HG03025 (cell line): ENCODE measurements at regions not wholly inside any gene's neighbourhood (a gene's known extent, or its start where the extent isn't known, plus 50 kb on each side); places are given as distances from the start of the nearest gene placed in this dataset.

Experiments
- ATAC-seq: cut with Tn5 transposase; IDR thresholded peaks from one replicate; pipeline ENCODE4 v1.9.1; 2021; ENCODE audit warnings: mild to moderate bottlenecking, moderate library complexity; ENCODE audit not compliant: unreplicated experiment, low FRiP score

DNA sequence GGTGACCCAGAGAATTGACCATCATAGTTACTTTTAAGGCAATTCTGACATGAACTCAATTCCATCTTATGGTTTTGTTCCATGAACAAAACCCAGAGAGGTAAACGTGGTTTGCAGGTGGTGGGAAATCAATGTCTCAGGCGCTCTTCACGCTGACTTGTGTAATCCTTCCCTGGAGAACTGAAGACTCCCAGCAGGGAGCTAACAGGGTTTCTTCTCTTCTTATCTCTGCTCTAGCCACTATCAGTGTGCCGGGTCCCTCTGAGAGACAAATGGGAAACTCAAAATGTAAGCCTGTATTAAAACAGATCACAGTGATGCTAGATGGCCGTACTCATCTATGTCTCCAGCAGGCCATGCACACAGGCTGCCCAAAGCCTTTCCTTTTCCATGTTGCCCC is 57.6 kb upstream of the ARGLU1 start:
- no peak for ATAC-seq

GRCh38 chr13:106623799-106624460 is 56.0 kb upstream of the ARGLU1 start:
- no peak for ATAC-seq

DNA sequence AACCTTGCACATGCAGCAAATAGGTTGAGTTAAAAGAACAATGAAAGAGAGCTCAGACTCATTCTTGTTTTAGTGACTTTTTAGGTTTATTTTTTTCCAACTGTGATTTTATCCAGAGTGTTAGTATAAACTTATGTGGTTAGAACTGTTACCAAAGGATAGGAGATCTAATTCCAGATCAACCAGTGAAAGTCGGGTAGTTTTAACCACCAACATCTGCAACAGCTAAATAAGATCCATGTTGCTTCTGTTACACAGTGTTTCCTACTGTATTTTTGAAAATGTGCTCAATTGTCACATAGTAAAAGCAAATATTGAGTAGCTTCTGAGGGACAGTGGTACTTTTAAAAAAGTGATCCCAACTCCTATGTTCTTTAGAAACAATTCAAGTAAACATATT is 53.9 kb upstream of the ARGLU1 start:
- ATAC-seq, result no peak

DNA sequence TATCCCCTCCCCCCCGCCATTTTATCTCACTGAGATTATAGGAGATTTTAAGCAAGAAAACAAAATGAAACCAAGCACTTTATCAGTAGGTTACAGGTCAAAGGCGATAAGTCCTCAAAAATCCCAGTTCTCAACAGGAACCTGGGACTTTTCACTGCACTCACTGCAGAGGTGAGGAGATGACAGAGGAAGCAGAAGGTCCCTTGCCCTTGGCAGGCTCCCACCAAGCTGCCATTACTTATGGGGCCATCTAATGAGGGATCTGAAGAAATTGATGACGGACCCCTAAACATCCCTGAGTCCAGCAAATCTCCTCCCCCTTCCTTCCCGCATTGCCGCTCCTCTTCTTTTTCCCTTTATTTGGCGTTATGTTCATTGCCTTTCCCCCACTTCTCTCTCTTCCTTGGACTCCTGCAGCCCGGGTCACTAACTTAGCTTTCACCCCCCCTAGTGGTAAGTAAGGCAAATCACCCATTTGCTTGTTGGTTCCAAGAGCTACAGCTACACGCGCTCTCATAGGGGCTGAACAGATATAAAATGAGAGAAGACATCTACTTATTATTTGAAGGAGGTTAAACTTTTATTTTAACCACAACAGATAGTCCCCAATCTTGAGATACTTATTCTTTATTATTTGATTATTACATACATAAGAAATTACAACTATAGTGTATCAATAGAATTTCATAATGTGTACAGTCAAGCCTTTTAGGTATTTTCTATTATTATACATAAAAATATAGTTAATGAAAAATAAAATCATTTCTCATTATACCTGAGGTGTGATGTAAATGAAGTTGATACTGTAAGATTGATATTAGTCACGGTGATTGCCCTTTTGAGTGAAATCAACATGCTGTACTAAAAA is 52.0 kb upstream of the ARGLU1 start:
- ATAC-seq, result peak; percentile 98
